Mesodermal cell (in vitro differentiated cells): ENCODE measurements at regions not wholly inside any gene's neighbourhood (a gene's known extent, or its start where the extent isn't known, plus 50 kb on each side); places are given as distances from the start of the nearest gene placed in this dataset.
A peak's percentile ranks its signal among the peaks of the same experiment; 100 is the strongest.

ENCODE experiments used
- H3K27ac ChIP-seq: 2 replicates; pipeline ENCODE4 v1.7.0; 2013; ENCODE audit warnings: mild to moderate bottlenecking, low read depth, low read length, moderate library complexity; ENCODE audit not compliant: severe bottlenecking
- H3K36me3 ChIP-seq: 2 replicates; pipeline ENCODE4 v1.7.1; 2013; ENCODE audit warnings: mild to moderate bottlenecking, low read length, moderate library complexity; ENCODE audit not compliant: control insufficient read depth, insufficient read depth
- H3K4me1 ChIP-seq: one replicate; pipeline ENCODE4 v1.7.1; 2013; ENCODE audit warnings: mild to moderate bottlenecking, low read length; ENCODE audit not compliant: insufficient read depth, control insufficient read depth, poor library complexity, severe bottlenecking
- H3K4me3 ChIP-seq: 2 replicates; pipeline ENCODE4 v1.7.0; 2013; ENCODE audit warnings: low read length, control low read depth, mild to moderate bottlenecking; ENCODE audit not compliant: insufficient read depth, poor library complexity, severe bottlenecking; ENCODE audit errors: extremely low read depth
- H3K9me3 ChIP-seq: 2 replicates; pipeline ENCODE4 v1.7.1; 2013; ENCODE audit warnings: mild to moderate bottlenecking, low read length, moderate library complexity; ENCODE audit not compliant: control insufficient read depth
- WGBS, 2 experiments: methylation state at CpG; one replicate each; pipeline ENCODE4 v1.1.5; 2013; ENCODE audit warnings: missing lambda C conversion rate in 2 of 2; ENCODE audit not compliant: insufficient coverage in 2 of 2; 5-methylcytosine and 5-hydroxymethylcytosine counted together

DNA sequence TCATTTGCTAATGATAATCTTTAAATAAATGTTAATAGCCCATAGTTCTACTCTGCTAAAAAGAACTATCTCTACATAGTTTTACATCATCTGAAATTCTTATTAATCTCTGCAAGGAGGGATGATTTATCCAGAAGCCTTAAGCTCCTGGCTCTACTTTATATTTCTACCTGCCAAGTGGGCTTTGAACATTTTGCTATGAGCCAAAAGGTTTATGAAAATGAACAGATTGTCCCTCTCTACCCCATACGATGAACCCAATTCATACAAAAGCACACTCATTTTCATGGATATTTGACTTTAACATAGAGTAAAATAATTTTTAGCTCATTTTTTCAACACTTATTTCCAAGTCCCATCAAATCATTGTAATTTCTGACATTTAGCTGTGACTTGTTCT lies 611.0 kb downstream of the NSUN3 start:
- Histone ChIP-seq H3K4me1 (no peaks in the 10 kb centered on the region), H3K36me3 (no peaks in the 10 kb centered on the region), H3K4me3 (no peak overlapping the region), H3K27ac (no peak overlapping the region), H3K9me3 (no peaks in the 10 kb centered on the region)
- 89% methylated on average over 1 of the region's 1 CpG; no CpG with 5 or more reads in 1 of the 2 experiments for WGBS, 2 experiments

DNA sequence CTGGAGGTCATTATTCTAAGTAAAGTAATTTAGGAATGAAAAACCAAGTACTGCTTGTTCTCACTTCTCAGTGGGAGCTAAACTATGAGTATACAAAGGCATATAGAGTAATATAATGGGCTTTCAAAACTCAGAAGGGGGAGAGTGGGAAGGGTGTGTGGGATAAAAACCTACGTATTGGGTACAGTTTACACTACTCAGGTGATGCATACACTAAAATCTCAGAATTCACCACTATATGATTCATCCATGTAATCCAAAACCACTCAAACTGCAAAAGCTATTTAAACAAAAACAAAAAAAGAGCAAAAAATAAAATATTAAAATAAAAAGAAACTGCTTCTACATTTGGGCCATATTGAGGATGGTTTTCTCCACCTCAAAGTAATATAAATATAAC lies 623.3 kb downstream of the NSUN3 start:
- H3K27ac ChIP-seq = no peak overlapping the region
- no peaks in the 10 kb centered on the region for H3K4me1 ChIP-seq
- no peak overlapping the region for H3K4me3 ChIP-seq
- WGBS, 2 experiments = no CpG with 5 or more reads among the region's 1 CpG
- peaks cover 5% of the 10 kb centered on the region for H3K9me3 ChIP-seq
- H3K36me3 ChIP-seq = no peaks in the 10 kb centered on the region

DNA sequence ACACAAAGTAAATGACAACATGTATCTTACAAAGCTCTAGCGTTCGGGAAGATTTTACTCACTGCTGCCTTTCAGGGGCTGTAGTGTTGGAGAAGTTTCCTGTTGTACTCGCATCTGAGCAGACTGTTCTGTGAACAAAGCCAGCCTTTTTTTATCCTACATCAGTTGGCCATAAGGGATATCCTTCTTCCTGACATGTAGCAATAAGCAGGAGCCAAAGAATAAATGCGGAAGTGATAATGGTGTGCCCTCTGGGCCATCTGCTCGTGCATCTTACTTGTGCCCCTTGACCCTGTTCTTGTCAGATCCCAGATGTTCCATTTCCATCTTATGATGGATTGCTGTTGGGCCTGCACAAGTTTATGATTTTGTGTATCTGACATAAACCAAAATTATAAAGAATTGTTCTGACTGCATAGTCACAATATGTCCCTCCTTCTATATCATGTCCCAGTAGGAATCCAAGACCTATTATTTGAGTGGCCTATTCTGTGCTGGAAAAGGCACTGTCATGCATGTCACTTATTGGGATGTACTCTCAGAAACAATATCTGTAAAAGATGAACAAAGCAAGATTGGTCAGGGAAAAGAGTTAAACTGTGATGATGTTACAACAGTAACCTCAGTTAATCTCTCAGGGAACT lies 631.3 kb downstream of the NSUN3 start:
- Histone ChIP-seq H3K4me1 (no peaks in the 10 kb centered on the region), H3K27ac (peak overlapping the region; percentile 13), H3K4me3 (no peak overlapping the region), H3K36me3 (no peaks in the 10 kb centered on the region), H3K9me3 (no peaks in the 10 kb centered on the region)
- 80 to 93% methylated on average over 2 to 4 of the region's 5 CpGs for WGBS, 2 experiments

DNA sequence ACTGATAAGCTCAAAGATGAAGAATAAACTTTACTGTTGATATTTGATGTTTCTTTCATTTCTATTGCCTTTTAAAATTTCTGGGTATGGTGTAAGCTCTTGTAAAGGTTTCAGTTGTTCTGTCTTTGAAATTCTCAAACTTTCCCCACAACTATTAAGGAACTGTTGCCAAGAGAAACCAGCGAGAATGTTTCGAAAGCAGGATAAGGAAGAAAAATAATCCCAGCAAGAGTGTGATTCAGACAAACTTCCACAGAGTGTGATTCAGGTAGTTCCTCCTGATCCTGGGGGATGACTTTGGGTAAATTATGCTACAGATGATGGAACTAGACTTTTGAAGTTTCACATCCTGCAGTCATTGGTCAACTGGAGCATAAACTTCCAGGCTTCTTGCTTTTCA lies 632.0 kb downstream of the NSUN3 start:
- Histone ChIP-seq H3K27ac (no peak overlapping the region), H3K4me3 (no peak overlapping the region), H3K36me3 (no peaks in the 10 kb centered on the region), H3K9me3 (no peaks in the 10 kb centered on the region), H3K4me1 (no peaks in the 10 kb centered on the region)
- WGBS, 2 experiments = 100% methylated on average over 1 of the region's 2 CpGs; no CpG with 5 or more reads in 1 of the 2 experiments

DNA sequence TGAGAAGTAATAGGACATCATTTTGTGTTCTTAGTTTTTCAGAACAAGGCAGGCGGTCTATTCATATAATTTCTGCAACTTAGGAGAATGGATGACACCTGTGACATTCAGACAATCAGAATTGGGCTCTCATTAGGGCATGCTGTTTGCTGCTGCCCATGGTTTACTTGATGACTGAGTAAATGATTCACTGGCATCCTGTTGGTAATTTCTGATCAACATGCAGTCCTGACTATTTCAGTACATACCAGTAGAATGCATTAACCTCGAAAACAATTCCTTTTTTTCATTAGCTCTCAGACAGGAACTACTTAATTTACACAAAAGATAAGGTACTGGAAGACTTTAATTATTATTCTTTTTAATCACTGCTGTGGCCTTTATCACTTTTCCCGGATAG lies 641.6 kb downstream of the NSUN3 start:
- Histone ChIP-seq H3K27ac (no peak overlapping the region), H3K4me3 (no peak overlapping the region), H3K4me1 (no peaks in the 10 kb centered on the region), H3K9me3 (no peaks in the 10 kb centered on the region), H3K36me3 (no peaks in the 10 kb centered on the region)
- WGBS, 2 experiments = 100% methylated on average over 1 of the region's 3 CpGs; no CpG with 5 or more reads in 1 of the 2 experiments

DNA sequence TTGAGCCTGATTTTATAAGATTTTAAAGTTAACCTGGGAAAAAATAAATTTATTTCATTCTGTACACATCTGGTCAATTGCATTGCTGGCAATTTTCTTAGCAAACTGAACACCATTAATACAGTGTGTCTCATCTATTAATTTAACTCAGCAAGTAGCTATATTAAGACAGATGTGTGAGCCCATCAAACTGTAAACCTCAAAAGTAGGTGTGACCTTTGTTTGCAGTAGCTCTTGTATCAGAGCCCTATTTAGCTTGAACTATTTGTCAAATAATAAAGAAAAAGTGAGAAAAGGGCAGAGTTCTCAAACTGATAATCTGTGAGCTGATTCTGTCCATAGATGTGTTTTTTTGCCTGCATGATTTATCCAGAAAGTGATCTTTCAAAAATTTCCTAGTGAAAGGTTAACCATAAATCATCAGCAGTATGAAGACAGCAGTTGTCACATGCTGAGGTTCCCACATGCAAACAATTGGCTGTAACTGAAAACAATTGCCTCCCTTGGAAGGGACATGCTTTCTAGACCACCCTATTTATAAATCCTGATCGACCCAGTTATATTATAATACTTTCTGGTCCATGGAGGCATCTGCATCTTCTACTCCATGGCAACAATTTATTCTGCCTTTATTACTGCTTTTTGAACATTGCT lies 646.5 kb downstream of the NSUN3 start:
- no peaks in the 10 kb centered on the region for H3K4me1 ChIP-seq
- H3K4me3 ChIP-seq = no peak overlapping the region
- no peaks in the 10 kb centered on the region for H3K36me3 ChIP-seq
- no peak overlapping the region for H3K27ac ChIP-seq
- 67% methylated on average over 1 of the region's 1 CpG; no CpG with 5 or more reads in 1 of the 2 experiments for WGBS, 2 experiments
- H3K9me3 ChIP-seq = no peaks in the 10 kb centered on the region

DNA sequence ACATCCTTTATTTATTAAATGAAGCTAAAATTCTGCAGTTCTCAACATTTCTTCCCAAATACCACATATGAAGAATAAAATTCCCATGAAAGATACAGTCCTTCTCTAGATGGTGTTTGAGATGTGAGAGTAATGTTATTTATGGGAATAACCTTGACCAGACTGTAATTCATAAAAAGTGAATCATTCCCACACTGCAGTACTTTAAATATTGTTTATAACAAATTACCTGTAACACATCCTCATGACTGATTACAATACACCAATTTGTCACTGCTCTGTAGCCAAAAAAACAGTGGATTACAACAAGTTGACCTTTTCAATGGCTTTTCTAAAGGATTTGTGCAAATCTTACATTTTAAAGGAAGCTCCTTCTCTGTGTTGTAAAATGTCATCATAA lies 651.3 kb downstream of the NSUN3 start:
- Histone ChIP-seq H3K9me3 (no peaks in the 10 kb centered on the region), H3K4me1 (no peaks in the 10 kb centered on the region), H3K4me3 (no peak overlapping the region), H3K36me3 (no peaks in the 10 kb centered on the region), H3K27ac (no peak overlapping the region)

DNA sequence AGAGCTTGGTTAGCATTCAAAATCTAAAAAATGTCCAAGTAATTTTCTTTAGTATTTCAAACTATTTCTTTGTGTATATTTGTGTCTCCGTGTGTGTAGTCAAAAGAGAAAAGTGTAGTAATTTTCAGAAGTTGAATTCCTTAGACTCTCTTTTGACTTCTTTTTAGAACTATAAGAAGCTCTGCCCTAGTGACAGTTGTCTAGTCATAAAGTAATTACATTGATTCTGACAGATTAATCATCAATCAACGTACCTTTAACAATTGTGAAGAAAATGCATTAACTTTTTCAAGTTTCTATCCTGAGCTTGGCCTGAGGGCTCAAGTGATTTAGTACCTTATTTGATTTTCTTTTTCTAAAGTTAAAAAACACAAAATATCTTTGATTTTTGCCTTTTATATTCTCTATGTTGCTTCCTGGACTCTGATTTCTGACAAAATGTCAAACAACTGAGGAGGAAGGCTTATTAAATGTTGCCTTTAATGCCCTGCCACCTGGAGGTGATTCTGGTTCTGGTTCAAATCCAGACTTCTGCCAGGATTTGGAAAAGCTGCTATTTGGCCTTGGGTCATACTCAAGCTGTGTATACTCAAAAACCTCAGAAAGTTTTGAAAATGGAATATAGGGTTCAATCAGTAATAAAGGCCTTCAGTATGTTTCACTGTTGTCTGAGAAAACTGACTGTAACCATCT lies 653.6 kb downstream of the NSUN3 start:
- Histone ChIP-seq H3K4me3 (no peak overlapping the region), H3K36me3 (no peaks in the 10 kb centered on the region), H3K27ac (no peak overlapping the region), H3K9me3 (no peaks in the 10 kb centered on the region), H3K4me1 (no peaks in the 10 kb centered on the region)
- WGBS, 2 experiments = no CpG with 5 or more reads among the region's 2 CpGs

DNA sequence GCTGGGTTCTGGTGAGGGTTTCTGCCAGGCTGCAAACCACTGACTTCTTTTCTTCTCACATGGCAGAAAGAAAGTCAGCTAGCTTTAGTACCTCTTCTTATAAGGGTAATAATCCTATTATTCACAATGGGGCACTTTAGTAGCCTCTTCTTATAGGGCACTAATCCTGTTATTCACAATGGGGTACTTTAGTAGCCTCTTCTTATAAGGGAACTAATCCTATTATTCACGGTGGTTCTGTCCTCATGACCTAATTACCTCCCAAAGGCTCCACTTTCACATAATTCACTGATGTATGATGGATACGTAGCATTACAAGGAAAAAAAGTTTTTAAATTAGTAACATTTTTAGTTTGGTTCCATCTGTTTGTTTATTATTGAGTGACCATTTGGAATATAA lies 671.3 kb downstream of the NSUN3 start:
- no peaks in the 10 kb centered on the region for H3K4me1 ChIP-seq
- H3K36me3 ChIP-seq = no peaks in the 10 kb centered on the region
- H3K9me3 ChIP-seq = no peaks in the 10 kb centered on the region
- no peak overlapping the region for H3K4me3 ChIP-seq
- H3K27ac ChIP-seq = no peak overlapping the region
- no CpG with 5 or more reads among the region's 2 CpGs for WGBS, 2 experiments

DNA sequence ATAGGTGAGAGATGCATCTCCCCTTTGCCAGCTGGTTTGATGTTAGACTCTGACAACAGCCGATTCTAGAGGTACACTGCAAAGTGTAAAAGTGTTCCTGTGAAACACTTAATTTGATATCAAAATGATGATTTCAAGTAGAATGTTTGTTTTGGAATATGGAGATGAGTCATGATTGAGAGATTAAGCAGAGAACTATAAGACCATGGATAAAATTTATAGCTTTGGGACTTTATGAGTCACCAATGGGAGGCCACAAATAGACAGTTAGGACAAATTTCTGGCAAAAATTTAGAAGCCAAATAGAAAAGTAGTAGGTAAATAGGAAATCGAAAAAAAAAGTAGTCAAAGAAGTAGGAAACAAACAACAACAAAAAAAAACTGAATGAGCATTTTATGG lies 672.5 kb downstream of the NSUN3 start:
- Histone ChIP-seq H3K27ac (no peak overlapping the region), H3K4me1 (no peaks in the 10 kb centered on the region), H3K9me3 (no peaks in the 10 kb centered on the region), H3K36me3 (no peaks in the 10 kb centered on the region), H3K4me3 (no peak overlapping the region)
- WGBS, 2 experiments = 100% methylated on average over 1 of the region's 2 CpGs

DNA sequence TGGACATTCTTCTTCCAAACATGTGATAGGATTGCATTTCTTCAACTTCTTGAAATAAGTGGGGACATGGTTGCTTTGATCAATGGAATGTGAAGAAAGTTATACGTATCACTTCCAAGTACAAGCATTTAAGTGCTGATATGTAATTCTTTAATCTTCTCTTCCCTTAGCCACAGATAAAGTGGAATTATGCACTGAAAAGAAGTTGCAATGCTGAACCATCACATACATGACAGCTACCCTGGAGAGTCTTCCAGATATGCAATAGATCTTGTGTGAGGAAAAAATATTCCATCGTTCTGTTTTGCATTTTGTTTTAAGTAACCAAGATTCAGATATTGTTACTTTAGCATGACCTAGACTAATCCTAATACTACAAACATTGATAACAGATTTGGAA lies 674.3 kb downstream of the NSUN3 start:
- H3K9me3 ChIP-seq = no peaks in the 10 kb centered on the region
- WGBS, 2 experiments = no CpG with 5 or more reads among the region's 2 CpGs
- H3K36me3 ChIP-seq = no peaks in the 10 kb centered on the region
- no peaks in the 10 kb centered on the region for H3K4me1 ChIP-seq
- no peak overlapping the region for H3K4me3 ChIP-seq
- H3K27ac ChIP-seq = no peak overlapping the region
